ENCODE measurements at regions not wholly inside any gene's neighbourhood (a gene's known extent, or its start where the extent isn't known, plus 50 kb on each side); places are given as distances from the start of the nearest gene placed in this dataset.

GRCh38 chr6:79764747-79765146 is 133.6 kb downstream of the SH3BGRL2 start:
- DNase-seq = no peak

GRCh38 chr6:79763301-79763700 is 132.2 kb downstream of the SH3BGRL2 start:
- no peak for DNase-seq

- no peak for DNase-seq
Observed at GRCh38 chr6:79762370-79762769, 131.2 kb downstream of the SH3BGRL2 start.

GRCh38 chr6:79756496-79756895 is 125.4 kb downstream of the SH3BGRL2 start:
- DNase-seq = no peak

DNA sequence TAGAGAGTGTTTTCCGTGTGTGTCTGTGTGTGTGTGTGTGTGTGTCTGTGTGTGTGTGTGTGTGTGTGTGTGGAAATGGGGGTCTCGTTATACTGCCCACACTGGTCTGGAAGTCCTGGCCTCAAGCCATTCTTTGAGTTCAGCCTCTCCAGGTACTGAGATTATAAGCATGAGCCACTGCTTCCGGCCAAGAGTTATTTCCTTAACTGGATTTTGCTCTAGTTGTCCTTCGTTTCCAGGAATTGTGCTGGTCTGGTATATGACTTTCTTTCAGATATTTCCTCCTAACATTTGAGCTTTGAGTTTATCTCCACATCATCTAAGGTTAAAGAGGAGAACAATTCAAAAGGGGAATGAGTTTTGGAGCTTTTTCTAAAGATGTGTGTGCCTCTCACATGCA is 124.8 kb downstream of the SH3BGRL2 start:
- no peak for DNase-seq
